Bone marrow (tissue), 2 donors: ENCODE measurements at regions not wholly inside any gene's neighbourhood (a gene's known extent, or its start where the extent isn't known, plus 50 kb on each side); places are given as distances from the start of the nearest gene placed in this dataset.
A peak's percentile ranks its signal among the peaks of the same experiment; 100 is the strongest.

Experiments
- DNase-seq, 2 donors: peaks; one replicate each; lab custom pipeline; 2025; lab: John Stamatoyannopoulos, UW

- no peak for DNase-seq
Observed at GRCh38 chr6:146886587-146887446, 288.0 kb downstream of the ADGB start.

GRCh38 chr6:146887447-146888077 lies 288.8 kb downstream of the ADGB start:
- DNase-seq = no peak

DNA sequence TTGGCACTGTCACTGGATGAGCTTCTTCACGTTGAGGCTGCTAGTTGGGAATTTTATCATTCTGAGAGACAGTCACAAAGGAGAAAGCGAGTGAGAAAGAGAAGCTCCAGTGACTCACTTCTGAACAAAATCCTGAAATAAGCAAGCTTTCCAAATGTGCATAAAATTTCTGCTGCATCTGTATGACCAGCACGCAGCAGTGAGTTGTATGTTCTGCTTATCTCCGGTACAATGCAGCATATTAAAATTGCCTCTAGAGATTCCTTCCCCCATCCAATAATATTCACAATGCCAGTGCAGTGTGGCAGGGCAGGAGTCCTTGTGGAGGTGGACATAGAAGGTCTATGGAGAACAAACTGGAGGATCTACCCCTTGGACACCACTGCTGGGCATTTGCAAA lies 290.5 kb downstream of the ADGB start:
- no peak for DNase-seq

GRCh38 chr6:146890172-146890571 lies 291.4 kb downstream of the ADGB start:
- no peak for DNase-seq

DNA sequence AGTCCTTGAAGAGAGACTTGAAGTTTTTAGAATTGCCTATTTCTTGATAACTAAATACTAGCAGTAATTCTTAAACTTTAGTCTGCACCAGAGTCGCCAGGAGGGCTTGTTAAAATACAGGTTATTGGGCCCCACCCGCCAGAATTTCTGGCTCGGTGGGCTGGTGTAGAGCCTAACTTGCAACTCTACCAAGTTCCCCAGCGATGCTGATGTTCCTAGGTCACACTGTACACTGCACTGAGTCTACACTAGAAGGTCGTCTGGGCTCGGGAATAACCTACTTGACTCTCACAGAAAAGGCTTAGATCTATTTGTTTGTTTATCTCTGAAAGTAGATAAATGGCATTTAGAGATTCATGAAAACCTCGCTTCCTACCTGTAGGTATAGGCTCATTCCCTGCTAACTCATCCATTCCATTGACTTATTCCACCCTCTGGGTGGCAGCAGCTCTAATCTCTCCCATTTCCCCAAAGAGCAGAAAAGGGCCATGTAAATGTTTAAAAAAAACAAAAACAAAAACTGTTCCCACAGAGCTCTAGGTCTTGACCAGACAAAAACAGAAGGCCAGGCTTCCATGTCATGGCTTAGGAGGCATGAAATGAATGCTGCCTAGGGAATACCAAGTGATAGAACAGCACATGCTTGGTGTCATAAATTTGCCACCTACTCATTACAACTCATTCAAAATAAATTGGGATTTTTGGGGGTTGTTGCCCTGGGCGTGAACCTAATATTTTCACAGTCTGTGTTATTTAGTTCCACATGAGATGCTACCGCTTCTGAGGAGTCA lies 292.1 kb downstream of the ADGB start:
- DNase-seq = no peak

DNA sequence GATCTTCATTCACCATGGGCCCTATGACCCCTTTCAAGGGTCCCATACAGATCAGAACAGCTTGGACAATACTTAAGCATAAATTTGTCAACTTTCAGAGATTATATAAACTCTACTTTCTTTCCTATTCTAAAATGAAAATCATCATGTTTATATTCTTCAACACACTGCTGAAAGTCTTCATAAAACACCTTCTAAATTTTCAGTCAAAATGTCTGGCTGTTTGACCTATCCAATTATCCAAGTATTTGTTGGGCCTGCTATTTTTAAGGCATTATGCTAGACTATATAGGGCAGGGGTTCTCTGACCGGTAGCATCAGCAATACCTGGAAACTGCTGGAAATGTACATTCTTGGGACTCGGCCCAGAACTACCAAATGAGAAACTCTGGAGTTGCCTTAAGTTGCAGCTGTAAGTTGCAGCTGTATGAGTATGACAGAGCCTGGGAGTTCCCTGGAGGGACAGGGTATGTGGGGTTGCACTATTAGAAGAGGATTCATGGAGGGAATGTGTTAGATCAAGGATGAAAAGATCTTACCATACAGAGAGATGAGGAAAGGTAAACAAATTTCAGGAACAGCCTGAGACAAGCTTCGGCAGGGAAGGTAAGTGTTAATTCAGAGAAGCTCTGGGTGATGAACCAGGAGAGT lies 293.0 kb downstream of the ADGB start:
- no peak for DNase-seq

- DNase-seq = peak in 1 of 2 donors; percentile 57
Observed at GRCh38 chr6:146892283-146892612, 293.5 kb downstream of the ADGB start.

DNA sequence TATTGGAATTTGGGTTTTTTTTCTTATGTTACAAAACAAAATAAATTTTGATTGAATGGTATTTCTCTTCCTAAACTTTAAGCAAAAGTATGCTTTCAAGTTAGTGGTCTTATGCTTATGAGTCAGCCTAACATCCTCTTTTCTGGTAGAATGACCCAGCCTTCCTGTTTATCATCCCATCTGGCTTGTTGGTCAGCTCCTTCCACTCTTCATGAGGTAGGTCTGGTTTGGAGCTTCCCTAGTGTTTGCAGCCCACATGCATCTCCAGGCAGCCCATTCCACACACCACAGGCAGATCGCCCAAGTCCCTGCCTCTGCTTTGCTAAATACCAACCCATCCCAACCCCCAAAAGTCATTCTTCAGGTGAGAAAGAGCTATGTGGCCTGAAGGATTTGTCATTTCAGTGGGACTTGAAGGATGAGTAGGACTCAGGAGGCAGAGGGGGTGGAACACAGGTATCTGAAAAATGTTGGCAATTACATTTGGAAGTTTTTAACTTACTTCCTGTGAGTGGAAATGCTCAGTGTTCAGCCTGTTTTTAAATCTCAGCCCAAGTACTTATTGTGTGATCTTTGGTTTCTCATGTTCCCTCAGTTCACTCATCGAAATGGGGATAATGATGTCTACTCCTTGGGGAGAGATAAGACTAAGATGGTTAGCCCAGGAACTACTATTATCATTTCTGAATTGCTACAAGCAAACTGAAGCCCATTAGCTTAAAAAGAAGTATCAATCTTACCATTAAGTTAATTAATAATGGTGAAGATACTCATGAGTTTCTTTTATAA lies 294.0 kb downstream of the ADGB start:
- peak; percentile 21 to 95 for DNase-seq

GRCh38 chr6:146893690-146894089 lies 294.9 kb downstream of the ADGB start:
- DNase-seq = no peak

- no peak for DNase-seq
Observed at GRCh38 chr6:146894624-146895023, 295.9 kb downstream of the ADGB start.

DNA sequence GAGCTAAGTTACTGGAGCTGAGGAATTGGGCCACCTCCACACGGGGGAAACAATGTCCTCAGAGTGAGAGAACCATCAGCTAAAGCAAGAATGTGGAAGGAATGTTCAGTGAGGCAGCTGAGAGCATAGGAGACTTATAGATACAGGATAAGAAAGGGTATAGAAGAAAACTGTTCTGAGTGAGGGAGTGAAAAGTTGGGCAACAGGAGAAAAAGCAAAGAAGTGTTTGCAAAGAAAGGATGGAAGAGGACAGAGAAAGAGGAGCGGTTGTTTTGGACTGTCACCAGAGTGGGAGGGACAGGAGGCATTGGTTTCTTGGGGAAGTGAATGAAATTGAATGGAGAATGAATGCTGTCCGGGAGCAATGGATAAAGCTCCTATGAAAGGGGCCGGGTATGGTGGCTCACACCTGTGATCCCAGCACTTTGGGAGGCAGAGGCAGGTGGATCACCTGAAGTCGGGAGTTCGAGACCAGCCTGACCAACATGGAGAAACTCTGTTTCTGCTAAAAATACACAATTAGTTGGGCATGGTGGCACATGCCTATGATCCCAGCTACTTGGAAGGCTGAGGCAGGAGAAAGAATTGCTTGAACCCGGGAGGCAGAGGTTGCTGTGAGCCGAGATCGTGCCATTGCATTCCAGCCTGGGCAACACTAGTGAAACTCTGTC lies 296.5 kb downstream of the ADGB start:
- DNase-seq = no peak

DNA sequence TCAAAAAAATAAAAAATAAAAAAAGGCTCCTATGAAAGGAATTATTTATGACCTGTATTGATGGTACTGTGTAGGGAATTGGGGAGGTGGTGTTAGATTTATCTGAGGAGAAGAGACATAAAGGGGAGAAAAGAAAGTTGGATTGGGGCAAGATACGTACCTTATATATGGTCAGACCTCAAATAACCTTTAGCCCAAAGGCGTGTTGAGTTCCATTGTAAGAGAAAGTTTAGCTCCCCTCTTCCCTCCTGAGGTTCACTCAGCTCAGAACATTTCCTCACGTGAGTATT lies 296.9 kb downstream of the ADGB start:
- DNase-seq = no peak

GRCh38 chr6:146896062-146896813 lies 297.5 kb downstream of the ADGB start:
- DNase-seq = no peak

GRCh38 chr6:146896960-146897701 lies 298.4 kb downstream of the ADGB start:
- DNase-seq = no peak

DNA sequence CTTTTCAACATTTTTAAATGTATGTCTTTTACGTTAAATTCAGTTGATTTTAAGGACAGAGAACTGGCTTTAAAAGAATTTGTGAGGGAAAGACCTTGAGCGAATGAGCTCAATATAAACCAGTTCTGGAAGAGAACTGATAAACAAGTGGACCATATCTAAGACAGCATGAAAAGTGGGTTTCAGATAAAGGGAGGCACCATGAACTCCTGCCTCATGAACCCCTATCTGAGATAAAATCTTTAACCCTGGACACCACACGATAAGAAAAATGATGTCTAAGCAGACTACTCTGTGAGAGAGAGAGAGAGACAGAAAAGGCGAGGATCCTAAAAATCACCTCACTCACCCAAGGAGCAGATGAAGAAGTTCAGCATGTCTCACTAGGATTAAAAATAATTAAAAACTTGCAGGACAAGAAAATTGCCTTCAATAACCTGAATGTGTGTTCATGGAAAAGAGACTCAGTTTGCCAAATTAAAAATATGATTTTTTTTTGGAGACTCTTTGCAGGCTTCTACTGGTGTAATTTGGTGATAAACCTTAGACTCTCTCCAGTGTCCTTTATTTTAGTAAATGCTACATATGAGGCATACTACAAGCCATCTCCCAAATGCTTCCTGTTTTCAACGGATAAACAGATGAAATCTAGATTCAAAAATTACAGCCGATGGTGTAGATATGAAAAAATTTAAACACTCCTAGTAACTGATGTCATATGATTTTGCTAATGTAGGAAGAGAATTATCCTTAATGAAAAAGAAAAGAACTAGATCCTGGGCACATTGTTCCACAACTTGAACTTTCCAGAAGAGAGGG lies 299.5 kb downstream of the ADGB start:
- DNase-seq = no peak

GRCh38 chr6:146898888-146899227 lies 300.1 kb downstream of the ADGB start:
- no peak for DNase-seq

DNA sequence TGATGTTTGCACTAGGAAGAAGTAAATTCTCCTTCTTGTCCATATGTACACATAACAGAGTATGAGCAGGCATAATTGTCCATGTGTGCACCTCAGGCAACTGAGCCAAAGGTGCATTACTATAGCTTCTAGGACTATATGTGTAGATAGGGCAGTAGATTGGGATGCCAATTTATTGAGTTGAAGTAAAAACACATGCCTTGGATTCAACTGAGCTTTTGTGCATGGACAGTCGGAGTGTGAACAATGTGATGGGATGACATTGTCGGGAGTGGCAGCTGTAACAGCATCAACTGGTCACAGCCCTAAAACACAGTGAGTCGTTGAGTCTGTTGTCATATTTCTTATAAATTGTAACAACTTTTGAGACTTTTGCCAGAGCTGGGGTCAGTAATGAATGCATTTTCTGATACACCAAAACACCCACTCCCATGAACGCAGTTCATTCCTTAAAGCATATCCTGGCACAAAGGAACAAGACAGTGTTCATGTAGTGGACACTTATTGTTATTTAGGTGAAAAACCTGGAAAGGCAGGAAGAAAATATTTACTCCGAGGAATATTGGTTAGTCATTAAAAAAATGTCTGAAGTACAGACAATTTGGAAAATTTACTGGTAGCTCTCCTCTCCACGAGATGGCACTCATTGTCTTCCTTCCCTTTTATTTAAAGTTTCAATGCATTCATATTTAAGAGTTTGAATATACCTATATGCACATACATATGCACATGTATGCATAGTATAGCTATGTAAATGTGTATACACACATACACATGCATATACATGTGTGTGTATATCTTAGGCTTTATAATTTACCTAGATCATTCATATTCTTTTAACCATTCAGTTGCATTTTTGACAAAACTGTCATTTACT lies 302.0 kb upstream of the STXBP5 start:
- DNase-seq = peak in 1 of 2 donors; percentile 51

DNA sequence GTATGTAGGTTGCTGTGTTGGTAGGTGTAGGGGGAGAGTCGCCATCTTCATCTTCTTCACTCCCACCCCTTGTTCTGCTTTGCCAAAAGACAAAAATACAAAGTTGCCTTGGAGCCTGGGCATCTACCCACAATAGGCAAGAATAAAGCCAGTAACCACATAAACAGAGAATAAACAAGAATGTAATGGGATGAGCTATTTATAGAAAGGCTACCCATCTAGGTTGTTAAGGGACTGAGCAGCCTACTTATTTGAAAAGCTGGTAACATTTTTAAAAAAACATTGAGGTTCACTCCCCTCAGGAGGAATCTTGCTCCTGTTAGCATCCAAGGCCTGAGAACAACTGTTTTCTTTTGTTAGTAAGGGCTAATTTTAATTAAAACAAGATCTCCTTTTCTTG lies 301.4 kb upstream of the STXBP5 start:
- no peak for DNase-seq
